HG03066 (cell line): ENCODE measurements at regions not wholly inside any gene's neighbourhood (a gene's known extent, or its start where the extent isn't known, plus 50 kb on each side); places are given as distances from the start of the nearest gene placed in this dataset.
"Not testable (repeated sequence)": the region's sequence is repeated elsewhere in the genome, so short reads cannot be mapped to it uniquely, and the experiment has no call there.

ENCODE experiments used
- ATAC-seq: cut with Tn5 transposase; IDR thresholded peaks from one replicate; pipeline ENCODE4 v1.9.1; 2021; ENCODE audit warnings: low read depth; ENCODE audit not compliant: unreplicated experiment

GRCh38 chr3:56927855-56928254 lies 126.1 kb upstream of the ARHGEF3 start:
- ATAC-seq, result no peak

- ATAC-seq, result no peak
Observed at GRCh38 chr3:56926947-56927282, 125.2 kb upstream of the ARHGEF3 start.

- ATAC-seq, result no peak
Observed at GRCh38 chr3:56926243-56926946, 124.6 kb upstream of the ARHGEF3 start.

- ATAC-seq, result not testable (repeated sequence)
Observed at GRCh38 chr3:56924700-56925099, 123.0 kb upstream of the ARHGEF3 start.

GRCh38 chr3:56923526-56924224 lies 121.9 kb upstream of the ARHGEF3 start:
- no peak for ATAC-seq

GRCh38 chr3:56921573-56922453 lies 120.1 kb upstream of the ARHGEF3 start:
- ATAC-seq, result no peak

GRCh38 chr3:56919797-56920195 lies 118.0 kb upstream of the ARHGEF3 start:
- ATAC-seq, result no peak

GRCh38 chr3:56919137-56919796 lies 117.5 kb upstream of the ARHGEF3 start:
- no peak for ATAC-seq

GRCh38 chr3:56918111-56918568 lies 116.4 kb upstream of the ARHGEF3 start:
- ATAC-seq, result peak; percentile 50

GRCh38 chr3:56917361-56918110 lies 115.8 kb upstream of the ARHGEF3 start:
- ATAC-seq, result peak; percentile 55

GRCh38 chr3:56916716-56917360 lies 115.1 kb upstream of the ARHGEF3 start:
- ATAC-seq, result no peak

- ATAC-seq, result peak; percentile 45
Observed at GRCh38 chr3:56915966-56916586, 114.3 kb upstream of the ARHGEF3 start.

GRCh38 chr3:56914646-56915045 lies 112.9 kb upstream of the ARHGEF3 start:
- ATAC-seq, result no peak

GRCh38 chr3:56911363-56911762 lies 109.6 kb upstream of the ARHGEF3 start:
- no peak for ATAC-seq

GRCh38 chr3:56909349-56909748 lies 107.6 kb upstream of the ARHGEF3 start:
- no peak for ATAC-seq

GRCh38 chr3:56908004-56908403 lies 106.3 kb upstream of the ARHGEF3 start:
- no peak for ATAC-seq

- ATAC-seq, result no peak
Observed at GRCh38 chr3:56904552-56905215, 102.9 kb upstream of the ARHGEF3 start.

GRCh38 chr3:56903231-56903782 lies 101.6 kb upstream of the ARHGEF3 start:
- ATAC-seq, result no peak
